ENCODE measurements at regions not wholly inside any gene's neighbourhood (a gene's known extent, or its start where the extent isn't known, plus 50 kb on each side); places are given as distances from the start of the nearest gene placed in this dataset.

DNA sequence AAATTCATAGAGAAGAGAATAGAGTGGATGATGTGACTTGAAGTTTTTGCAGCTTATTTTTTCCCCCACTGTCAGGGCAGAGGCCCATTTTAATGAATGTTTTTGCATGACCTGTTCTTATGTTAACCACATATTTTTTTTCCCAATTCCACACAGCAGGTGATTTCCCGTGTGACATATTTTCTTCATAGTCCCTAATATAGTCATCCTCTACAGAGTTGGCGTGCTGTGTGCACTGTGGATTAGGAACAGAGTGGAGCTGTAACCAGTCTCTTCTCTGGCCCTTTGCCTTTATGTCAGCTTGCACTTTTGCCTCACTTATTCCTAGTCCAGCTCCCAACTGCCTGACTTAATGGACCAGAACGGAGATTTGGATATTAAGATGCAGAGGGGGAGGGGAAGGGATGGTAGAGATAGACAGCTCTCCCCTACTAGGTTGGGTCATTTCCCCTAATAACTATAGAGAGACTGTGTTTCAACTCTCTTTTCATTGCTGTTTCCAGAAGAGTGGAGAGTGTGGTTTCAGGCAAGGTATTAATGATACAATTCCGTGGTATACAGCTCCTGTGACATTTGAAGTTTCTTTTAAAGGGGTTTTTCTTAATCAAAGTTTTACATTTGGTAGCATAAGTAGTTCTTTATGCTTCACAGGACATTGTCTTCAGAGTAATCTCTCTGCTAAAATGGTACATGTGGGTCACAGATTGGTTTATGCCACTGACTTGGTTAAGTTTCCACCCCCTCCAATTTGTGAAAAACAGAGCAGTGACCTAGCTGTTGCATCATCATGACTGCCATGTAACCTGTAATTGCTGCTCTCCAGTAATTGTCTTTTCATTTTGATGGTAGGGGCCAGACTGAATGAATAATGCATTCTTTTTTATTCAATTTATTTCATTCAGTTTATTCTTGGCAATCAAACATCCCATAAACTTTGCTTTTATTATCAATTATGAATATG is 161.3 kb downstream of the HAUS1 start:
- no peak for DNase-seq (ENCODE audit: low read depth in 2 of 2)

GRCh38 chr18:46266473-46266872 is 162.3 kb downstream of the HAUS1 start:
- DNase-seq (ENCODE audit: low read depth in 2 of 2): no peak

DNA sequence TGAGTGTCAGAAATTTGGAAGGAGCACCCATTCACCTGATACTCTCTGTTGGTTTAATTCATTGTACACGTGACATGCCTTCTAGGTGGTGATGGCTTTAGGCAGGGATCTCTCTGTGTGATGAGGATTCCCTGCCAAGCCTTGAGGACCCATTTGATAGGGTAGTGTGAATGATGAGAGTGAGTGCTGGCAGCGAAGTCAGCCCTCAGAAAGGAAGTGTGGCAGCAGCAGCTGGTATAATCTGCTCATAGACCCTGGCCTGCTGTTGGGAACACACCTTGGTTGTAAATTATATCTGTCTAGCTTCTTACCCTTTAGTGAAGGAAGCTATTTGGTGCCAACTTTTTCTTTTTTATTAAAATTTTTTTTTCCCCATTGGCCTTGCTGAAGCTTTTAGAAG is 164.5 kb downstream of the HAUS1 start:
- DNase-seq (ENCODE audit: low read depth in 2 of 2): no peak

GRCh38 chr18:46269275-46269674 is 165.1 kb downstream of the HAUS1 start:
- DNase-seq (ENCODE audit: low read depth in 2 of 2): no peak

GRCh38 chr18:46271488-46271887 is 167.3 kb downstream of the HAUS1 start:
- DNase-seq (ENCODE audit: low read depth in 2 of 2): no peak

- no peak for DNase-seq (ENCODE audit: low read depth in 2 of 2)
Measured at GRCh38 chr18:46273861-46274260, 169.7 kb downstream of the HAUS1 start.

- no peak for DNase-seq (ENCODE audit: low read depth in 2 of 2)
Measured at GRCh38 chr18:46274266-46274665, 170.1 kb downstream of the HAUS1 start.

- DNase-seq (ENCODE audit: low read depth in 2 of 2): no peak
Measured at GRCh38 chr18:46275370-46275769, 171.2 kb downstream of the HAUS1 start.

DNA sequence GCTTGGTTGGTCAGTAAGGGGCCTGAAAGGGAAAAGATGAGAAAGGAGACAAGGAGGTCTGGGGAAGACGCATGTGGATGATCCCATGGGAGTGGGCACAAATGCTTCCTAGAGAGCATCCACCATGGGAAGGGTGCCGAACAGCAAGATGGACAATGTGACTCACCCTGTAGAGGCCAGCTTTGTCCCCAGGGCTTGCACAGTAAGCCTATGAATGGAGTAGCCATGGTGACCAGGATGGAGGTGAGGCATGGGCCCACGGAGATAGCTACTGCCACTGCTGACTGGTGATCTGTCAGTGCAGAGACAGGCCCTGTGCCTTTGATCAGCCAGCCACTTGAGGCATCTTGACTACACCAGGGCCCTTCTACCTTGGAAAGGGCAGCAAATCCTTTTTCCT is 172.6 kb downstream of the HAUS1 start:
- no peak for DNase-seq (ENCODE audit: low read depth in 2 of 2)

- peak; percentile 39 to 47 for DNase-seq (ENCODE audit: low read depth in 2 of 2)
Measured at GRCh38 chr18:46278481-46279465, 174.6 kb downstream of the HAUS1 start.

GRCh38 chr18:46279673-46280072 is 175.5 kb downstream of the HAUS1 start:
- no peak for DNase-seq (ENCODE audit: low read depth in 2 of 2)

DNA sequence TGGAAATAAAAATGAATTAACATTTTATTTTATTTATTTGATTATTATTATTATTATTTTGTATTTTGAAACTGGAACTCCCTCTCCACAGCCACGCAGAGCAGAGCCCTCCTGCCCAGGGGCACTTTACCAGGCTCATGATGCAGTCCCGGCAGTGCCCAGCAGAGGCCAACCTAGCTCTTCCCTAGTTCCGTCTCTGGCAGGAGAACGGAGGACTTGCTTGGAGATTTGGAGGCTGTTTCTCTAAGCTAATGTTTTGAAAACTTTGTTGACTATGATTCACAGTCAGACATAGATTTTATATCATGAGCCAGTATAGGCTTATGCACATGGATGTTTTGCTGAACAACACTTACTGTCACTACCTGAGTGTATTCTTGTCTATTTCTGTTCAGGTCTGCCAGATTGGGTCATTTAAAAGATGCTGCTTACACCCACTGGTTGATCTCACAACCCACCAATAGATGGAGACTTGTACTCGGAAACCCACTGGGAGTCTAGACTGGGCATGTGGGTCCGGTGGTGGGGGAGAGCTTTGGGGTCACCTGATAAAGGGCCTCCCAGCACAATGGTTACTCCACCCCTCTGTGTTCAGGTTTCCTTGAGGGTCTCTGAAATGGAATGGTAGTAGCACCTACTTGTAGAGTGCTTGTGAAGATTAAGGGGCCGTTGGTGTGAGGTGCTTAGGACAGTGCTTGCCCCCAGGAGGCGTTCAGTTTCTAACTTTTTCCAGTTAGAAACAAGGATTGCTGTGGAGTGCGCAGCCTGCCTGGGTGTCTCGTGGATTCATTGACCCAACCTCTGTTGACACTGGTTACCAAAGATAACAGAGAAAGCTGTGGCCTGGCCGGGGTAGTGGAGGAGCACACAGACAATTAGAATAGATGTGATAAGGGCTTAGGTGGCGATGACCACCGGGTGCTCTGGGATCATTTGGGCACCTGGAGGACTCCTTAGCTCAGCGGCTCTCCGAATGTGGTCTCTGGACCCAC is 177.3 kb downstream of the HAUS1 start:
- peak; percentile 39 to 43 for DNase-seq (ENCODE audit: low read depth in 2 of 2)

GRCh38 chr18:46282177-46282570 is 178.0 kb downstream of the HAUS1 start:
- no peak for DNase-seq (ENCODE audit: low read depth in 2 of 2)

GRCh38 chr18:46282646-46283045 is 178.5 kb downstream of the HAUS1 start:
- DNase-seq (ENCODE audit: low read depth in 2 of 2): no peak

- DNase-seq (ENCODE audit: low read depth in 2 of 2): no peak
Measured at GRCh38 chr18:46283268-46283667, 179.1 kb downstream of the HAUS1 start.

DNA sequence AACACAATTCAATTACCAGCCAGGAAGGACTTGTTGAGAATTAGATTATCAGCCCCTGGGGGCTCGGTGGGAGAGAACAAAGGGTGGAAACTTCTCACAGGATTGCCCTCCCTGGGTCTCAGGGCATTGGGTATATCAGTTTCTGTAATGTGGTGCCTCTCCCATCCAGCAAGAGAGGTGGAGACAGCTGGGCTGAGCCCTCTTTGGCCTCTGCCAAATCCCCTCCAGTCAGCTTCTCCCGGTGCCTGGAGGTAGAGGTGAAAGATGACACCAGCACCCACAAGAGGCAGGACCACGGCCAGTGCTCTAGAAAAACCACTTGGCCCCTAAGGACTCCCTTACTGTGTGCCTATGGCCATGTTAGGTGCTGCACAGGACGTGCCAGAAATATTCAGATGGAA is 179.7 kb downstream of the HAUS1 start:
- no peak for DNase-seq (ENCODE audit: low read depth in 2 of 2)

DNA sequence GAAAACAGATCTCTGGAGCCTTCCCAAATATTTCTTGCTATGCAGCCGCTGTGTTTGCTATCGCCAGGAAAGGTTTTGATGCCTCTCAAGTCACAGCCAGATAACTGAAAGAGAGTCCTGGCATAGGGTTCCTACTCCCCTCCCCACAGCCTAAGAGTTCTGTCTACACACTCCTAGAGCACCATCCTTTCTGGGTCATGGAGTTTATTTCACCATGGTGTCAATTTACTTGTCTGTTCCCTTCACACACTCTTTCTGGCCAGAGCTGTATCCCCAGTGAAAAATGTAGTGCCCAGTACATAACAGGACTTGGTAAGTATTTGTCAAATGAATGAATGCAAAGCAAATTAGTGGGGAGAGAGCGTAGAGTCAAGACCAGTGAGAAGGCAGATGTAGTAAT is 185.3 kb downstream of the HAUS1 start:
- no peak for DNase-seq (ENCODE audit: low read depth in 2 of 2)

DNA sequence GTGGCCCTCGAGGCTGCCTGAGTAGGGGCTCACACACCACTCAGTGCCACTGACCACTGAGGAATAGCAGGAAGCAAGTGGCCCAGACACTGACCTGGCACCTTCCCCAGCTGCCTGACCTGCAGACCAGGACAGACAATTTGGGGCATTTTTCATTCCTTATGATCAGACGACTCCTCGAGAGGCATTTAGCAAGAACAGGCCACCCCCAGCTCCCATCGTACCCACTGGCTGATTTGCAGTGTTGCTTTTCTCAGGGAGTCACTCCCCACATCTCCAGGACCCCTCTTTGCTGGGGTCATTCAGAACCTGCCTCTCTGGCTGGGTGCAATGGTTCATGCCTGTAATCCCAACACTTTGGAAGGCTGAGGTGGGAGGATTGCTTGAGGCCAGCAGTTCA is 185.7 kb downstream of the HAUS1 start:
- no peak for DNase-seq (ENCODE audit: low read depth in 2 of 2)

- no peak for DNase-seq (ENCODE audit: low read depth in 2 of 2)
Measured at GRCh38 chr18:46290440-46291020, 186.3 kb downstream of the HAUS1 start.

GRCh38 chr18:46291149-46291548 is 187.0 kb downstream of the HAUS1 start:
- DNase-seq (ENCODE audit: low read depth in 2 of 2): no peak

DNA sequence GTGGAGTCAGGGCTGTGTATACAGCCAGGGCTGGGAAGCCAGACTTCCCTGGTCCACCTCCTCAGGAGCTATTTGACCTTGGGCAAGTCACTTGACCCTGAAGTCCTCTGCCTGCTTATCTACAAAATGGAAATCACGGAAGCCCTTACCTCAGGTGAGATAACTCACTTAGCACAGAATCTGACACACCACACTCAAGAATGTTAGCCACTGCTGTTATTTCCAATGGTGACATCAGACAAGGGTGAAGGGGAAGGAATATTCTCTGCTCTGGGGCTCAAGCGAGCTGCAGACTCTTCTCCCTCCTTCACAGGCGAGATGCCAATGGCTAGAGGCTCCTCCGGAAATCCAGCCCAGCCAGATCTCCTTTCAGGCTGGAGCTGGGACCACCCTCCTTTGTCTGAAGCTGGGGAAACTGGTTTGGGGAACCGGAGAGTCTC is 189.6 kb downstream of the HAUS1 start:
- no peak for DNase-seq (ENCODE audit: low read depth in 2 of 2)
